Neural crest cell (in vitro differentiated cells): ENCODE measurements at regions not wholly inside any gene's neighbourhood (a gene's known extent, or its start where the extent isn't known, plus 50 kb on each side); places are given as distances from the start of the nearest gene placed in this dataset.

Experiments
- DNase-seq: peaks from one replicate; pipeline ENCODE4 v3.0.0; 2021; ENCODE audit warnings: low read depth, mixed read lengths, low spot score
- H3K27ac Mint-ChIP-seq: one replicate; pipeline ENCODE4 v1.8.0; 2021; ENCODE audit warnings: mild to moderate bottlenecking, mixed read lengths; ENCODE audit not compliant: unreplicated experiment
- H3K27me3 Mint-ChIP-seq: 2 replicates; pipeline ENCODE4 v1.8.0; 2021; ENCODE audit warnings: low read depth, mild to moderate bottlenecking, mixed read lengths
- H3K36me3 Mint-ChIP-seq: 2 replicates; pipeline ENCODE4 v1.8.0; 2021; ENCODE audit warnings: low read depth, mild to moderate bottlenecking, mixed read lengths
- H3K4me1 Mint-ChIP-seq: 2 replicates; pipeline ENCODE4 v1.8.0; 2021; ENCODE audit warnings: mixed read lengths
- H3K4me3 Mint-ChIP-seq: one replicate; pipeline ENCODE4 v1.8.0; 2021; ENCODE audit warnings: mild to moderate bottlenecking, mixed read lengths
- H3K9me3 Mint-ChIP-seq: 2 replicates; pipeline ENCODE4 v1.8.0; 2021; ENCODE audit warnings: mixed read lengths
- TF ChIP-seq, protein P1 (sequence below): fragments of 200-600 bp; sonication (generic); conservative IDR thresholded peaks from 2 replicates; pipeline ENCODE4 v1.5.0; 2021; ENCODE audit warnings: antibody characterized with exemption, mild to moderate bottlenecking

DNA sequence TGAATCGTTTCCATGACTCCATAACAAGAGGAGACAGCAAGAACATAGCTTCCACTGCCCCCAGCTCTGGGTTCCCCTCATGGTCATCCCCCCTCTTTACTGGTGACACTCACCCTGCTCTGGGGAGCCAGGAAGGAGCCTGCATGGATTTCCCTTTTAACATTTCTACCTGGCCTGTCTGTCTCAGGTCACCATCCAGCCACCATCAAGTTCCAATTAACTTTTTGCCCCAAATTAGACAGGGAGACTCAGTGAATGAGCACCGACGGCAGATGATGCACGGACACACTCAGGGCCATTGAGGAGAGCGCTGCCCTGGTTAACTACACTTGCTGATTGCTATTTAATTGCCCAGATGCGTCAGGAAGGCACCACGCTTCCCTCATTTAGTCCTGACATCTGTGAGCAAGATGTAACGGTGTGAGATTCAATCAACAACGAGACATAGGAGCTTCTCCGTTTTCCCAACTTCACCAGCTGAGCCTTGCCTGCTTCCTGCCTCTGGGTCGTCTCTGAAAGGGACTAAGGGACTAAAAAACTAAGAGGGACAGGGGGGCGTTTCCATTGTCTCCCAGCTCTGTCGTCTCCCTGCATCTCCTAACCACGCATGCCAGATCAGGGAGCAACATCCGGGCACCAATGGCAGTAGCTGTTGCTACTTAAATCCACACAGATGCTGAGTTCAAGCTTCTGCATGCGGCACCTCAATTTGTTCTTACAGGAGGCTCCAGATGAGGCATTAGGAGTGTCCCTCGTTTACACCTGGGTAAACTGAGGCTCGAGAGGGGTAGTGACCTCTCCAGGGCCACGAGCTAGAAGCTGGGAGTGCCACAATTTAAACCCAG is 426.7 kb downstream of the NPHP4 start:
- Mint-ChIP-seq H3K27ac (no peak overlapping the region), H3K9me3 (peaks cover 14% of the 10 kb centered on the region), H3K4me1 (no peaks in the 10 kb centered on the region), H3K36me3 (no peaks in the 10 kb centered on the region), H3K27me3 (no peaks in the 10 kb centered on the region), H3K4me3 (no peak overlapping the region)
- no peak for DNase-seq
- TF ChIP-seq, protein P1, sequence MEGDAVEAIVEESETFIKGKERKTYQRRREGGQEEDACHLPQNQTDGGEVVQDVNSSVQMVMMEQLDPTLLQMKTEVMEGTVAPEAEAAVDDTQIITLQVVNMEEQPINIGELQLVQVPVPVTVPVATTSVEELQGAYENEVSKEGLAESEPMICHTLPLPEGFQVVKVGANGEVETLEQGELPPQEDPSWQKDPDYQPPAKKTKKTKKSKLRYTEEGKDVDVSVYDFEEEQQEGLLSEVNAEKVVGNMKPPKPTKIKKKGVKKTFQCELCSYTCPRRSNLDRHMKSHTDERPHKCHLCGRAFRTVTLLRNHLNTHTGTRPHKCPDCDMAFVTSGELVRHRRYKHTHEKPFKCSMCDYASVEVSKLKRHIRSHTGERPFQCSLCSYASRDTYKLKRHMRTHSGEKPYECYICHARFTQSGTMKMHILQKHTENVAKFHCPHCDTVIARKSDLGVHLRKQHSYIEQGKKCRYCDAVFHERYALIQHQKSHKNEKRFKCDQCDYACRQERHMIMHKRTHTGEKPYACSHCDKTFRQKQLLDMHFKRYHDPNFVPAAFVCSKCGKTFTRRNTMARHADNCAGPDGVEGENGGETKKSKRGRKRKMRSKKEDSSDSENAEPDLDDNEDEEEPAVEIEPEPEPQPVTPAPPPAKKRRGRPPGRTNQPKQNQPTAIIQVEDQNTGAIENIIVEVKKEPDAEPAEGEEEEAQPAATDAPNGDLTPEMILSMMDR = no peak

GRCh38 chr1:5564578-5565257 is 427.5 kb downstream of the NPHP4 start:
- DNase-seq = no peak
- TF ChIP-seq, protein P1 = no peak
- H3K36me3 Mint-ChIP-seq = no peaks in the 10 kb centered on the region
- no peaks in the 10 kb centered on the region for H3K27me3 Mint-ChIP-seq
- H3K27ac Mint-ChIP-seq = no peak overlapping the region
- H3K4me1 Mint-ChIP-seq = no peaks in the 10 kb centered on the region
- H3K4me3 Mint-ChIP-seq = no peak overlapping the region
- peaks cover 17% of the 10 kb centered on the region for H3K9me3 Mint-ChIP-seq

GRCh38 chr1:5563861-5564577 is 428.2 kb downstream of the NPHP4 start:
- no peak for DNase-seq
- peaks cover 15% of the 10 kb centered on the region for H3K9me3 Mint-ChIP-seq
- no peaks in the 10 kb centered on the region for H3K4me1 Mint-ChIP-seq
- H3K27me3 Mint-ChIP-seq = no peaks in the 10 kb centered on the region
- TF ChIP-seq, protein P1 = no peak
- H3K36me3 Mint-ChIP-seq = peaks cover under 1% of the 10 kb centered on the region
- no peak overlapping the region for H3K27ac Mint-ChIP-seq
- no peak overlapping the region for H3K4me3 Mint-ChIP-seq

GRCh38 chr1:5562769-5563168 is 429.5 kb downstream of the NPHP4 start:
- Mint-ChIP-seq H3K9me3 (peaks cover 17% of the 10 kb centered on the region), H3K36me3 (peaks cover 5% of the 10 kb centered on the region), H3K27ac (no peak overlapping the region), H3K4me3 (no peak overlapping the region), H3K27me3 (no peaks in the 10 kb centered on the region), H3K4me1 (no peaks in the 10 kb centered on the region)
- TF ChIP-seq, protein P1 = no peak
- DNase-seq = no peak

- H3K4me3 Mint-ChIP-seq = no peak overlapping the region
- H3K27ac Mint-ChIP-seq = no peak overlapping the region
- no peaks in the 10 kb centered on the region for H3K27me3 Mint-ChIP-seq
- peaks cover 5% of the 10 kb centered on the region for H3K36me3 Mint-ChIP-seq
- no peaks in the 10 kb centered on the region for H3K4me1 Mint-ChIP-seq
- peaks cover 17% of the 10 kb centered on the region for H3K9me3 Mint-ChIP-seq
- DNase-seq = no peak
- TF ChIP-seq, protein P1 = no peak
Observed at GRCh38 chr1:5562331-5562730, 429.9 kb downstream of the NPHP4 start.
